ENCODE measurements at regions not wholly inside any gene's neighbourhood (a gene's known extent, or its start where the extent isn't known, plus 50 kb on each side); places are given as distances from the start of the nearest gene placed in this dataset.

DNA sequence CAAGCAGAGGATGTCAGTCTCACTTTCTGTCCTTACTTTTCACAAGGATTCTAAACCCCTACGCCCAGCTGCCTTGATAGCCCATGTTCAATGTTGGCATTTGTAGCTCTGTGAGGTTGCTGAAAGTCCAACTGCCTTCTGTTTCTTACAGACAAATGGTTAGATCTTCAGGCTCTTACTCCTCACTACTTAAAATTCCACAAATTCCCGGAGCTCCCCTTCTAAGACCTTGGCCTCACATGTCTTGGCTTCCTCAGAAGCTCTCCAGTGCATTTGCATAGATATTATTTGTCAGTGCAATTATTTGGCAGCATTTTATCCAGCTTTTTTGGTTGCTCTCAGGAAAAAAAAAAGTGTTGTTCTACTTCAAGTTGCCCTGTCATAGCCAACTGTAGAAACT lies 453.7 kb upstream of the CELF4 start:
- no peak overlapping the region for H3K9ac ChIP-seq (ENCODE audit: low read length)
- no peaks in the 10 kb centered on the region for H3K36me3 ChIP-seq (ENCODE audit: control insufficient read depth in 1 of 2, insufficient read depth in 2 of 2, low read depth in 1 of 2, low read length in 2 of 2)
- H2BK120ac ChIP-seq (ENCODE audit: low read depth, low read length), result no peak overlapping the region
- H2BK5ac ChIP-seq (ENCODE audit: low read depth, low read length, poor library complexity, severe bottlenecking), result no peak overlapping the region
- no peak overlapping the region for H2BK12ac ChIP-seq (ENCODE audit: low read length in 2 of 2)
- no peak overlapping the region for H2AK5ac ChIP-seq (ENCODE audit: low read length, severe bottlenecking)
- no peak overlapping the region for H3K14ac ChIP-seq (ENCODE audit: low read length in 2 of 2)
- no peak overlapping the region for H3K4me2 ChIP-seq (ENCODE audit: low read length, poor library complexity, severe bottlenecking)
- peak overlapping the region; percentile 51 for H2AFZ ChIP-seq (ENCODE audit: low read depth, low read length)
- peaks cover 2% of the 10 kb centered on the region for H3K4me1 ChIP-seq (ENCODE audit: control insufficient read depth, insufficient read depth, low read depth, low read length)
- WGBS, result 75% methylated on average over 1 of the region's 2 CpGs
- no peaks in the 10 kb centered on the region for H3K27me3 ChIP-seq (ENCODE audit: control insufficient read depth in 1 of 2, insufficient read depth in 1 of 2, low read length in 2 of 2)
- H4K91ac ChIP-seq (ENCODE audit: low read length), result no peak overlapping the region
- H3K23ac ChIP-seq (ENCODE audit: low read length in 2 of 2), result no peak overlapping the region
- no peaks in the 10 kb centered on the region for H3K79me1 ChIP-seq (replicated peaks; ENCODE audit: low read length, poor library complexity, severe bottlenecking)
- H3K4ac ChIP-seq (ENCODE audit: low read depth in 1 of 2, low read length in 2 of 2), result no peak overlapping the region
- H3K4me3 ChIP-seq (ENCODE audit: insufficient read depth in 1 of 2, low read depth in 1 of 2, low read length in 2 of 2), result no peak overlapping the region
- no peaks in the 10 kb centered on the region for H3K9me3 ChIP-seq (ENCODE audit: control insufficient read depth, low read length)
- DNase-seq, result peak; percentile 44
- no peak overlapping the region for H2BK15ac ChIP-seq (ENCODE audit: low read depth, poor library complexity, severe bottlenecking)
- H3K27ac ChIP-seq (ENCODE audit: low read length, poor library complexity, severe bottlenecking), result no peak overlapping the region
- H4K8ac ChIP-seq (ENCODE audit: low read length), result no peak overlapping the region
- no peak overlapping the region for H3K18ac ChIP-seq (ENCODE audit: low read depth in 1 of 2, low read length in 2 of 2)

DNA sequence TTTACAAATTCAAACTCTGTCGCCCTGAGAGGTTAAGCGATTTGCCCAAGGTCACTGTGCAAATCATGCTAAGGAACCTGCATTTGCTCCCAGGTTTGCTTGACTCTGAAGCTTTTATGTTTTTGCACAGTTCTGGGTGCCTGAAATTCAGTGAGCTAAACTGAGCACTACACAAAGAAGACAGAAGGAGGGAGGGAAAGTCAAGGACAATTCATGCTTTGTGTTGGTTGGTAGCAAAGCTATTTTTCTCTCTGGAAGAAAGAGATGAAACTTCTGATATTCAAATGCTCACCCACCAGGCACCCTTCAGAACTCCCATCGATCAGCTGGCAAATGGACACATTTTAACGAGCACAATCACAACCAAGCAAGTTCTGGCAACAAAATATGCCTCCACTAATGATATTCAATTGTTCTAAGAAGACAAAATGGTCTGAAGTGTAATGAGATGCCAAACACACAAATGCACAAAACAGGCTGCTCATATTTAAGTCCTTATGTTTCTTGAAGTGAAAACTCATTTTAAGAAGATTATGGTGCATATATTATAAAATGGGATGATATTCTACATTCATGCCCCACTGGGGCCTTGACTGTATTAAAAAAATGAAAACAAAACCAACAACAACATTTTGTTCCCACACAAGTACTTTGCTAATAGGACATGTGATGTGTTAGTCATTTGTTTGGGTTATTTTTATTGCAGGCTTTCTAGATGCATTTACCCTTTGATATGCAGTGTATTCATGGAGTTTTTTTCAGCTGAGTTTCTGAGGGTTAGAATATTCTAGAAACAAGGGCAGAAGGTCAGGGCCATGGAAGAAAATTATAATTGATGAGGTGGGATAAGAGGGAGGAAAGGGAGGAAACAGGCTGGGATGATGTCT lies 445.6 kb upstream of the CELF4 start:
- Histone ChIP-seq H3K9me3 (ENCODE audit: control insufficient read depth, low read length) (no peaks in the 10 kb centered on the region), H3K27ac (ENCODE audit: low read length, poor library complexity, severe bottlenecking) (no peak overlapping the region), H3K14ac (ENCODE audit: low read length in 2 of 2) (no peak overlapping the region), H3K23ac (ENCODE audit: low read length in 2 of 2) (no peak overlapping the region), H3K36me3 (ENCODE audit: control insufficient read depth in 1 of 2, insufficient read depth in 2 of 2, low read depth in 1 of 2, low read length in 2 of 2) (no peaks in the 10 kb centered on the region), H3K4me3 (ENCODE audit: insufficient read depth in 1 of 2, low read depth in 1 of 2, low read length in 2 of 2) (no peak overlapping the region), H2AK5ac (ENCODE audit: low read length, severe bottlenecking) (no peak overlapping the region), H3K4ac (ENCODE audit: low read depth in 1 of 2, low read length in 2 of 2) (no peak overlapping the region), H4K91ac (ENCODE audit: low read length) (no peak overlapping the region), H4K8ac (ENCODE audit: low read length) (no peak overlapping the region), H3K27me3 (ENCODE audit: control insufficient read depth in 1 of 2, insufficient read depth in 1 of 2, low read length in 2 of 2) (no peaks in the 10 kb centered on the region), H3K18ac (ENCODE audit: low read depth in 1 of 2, low read length in 2 of 2) (no peak overlapping the region), H2BK12ac (ENCODE audit: low read length in 2 of 2) (no peak overlapping the region), H3K4me2 (ENCODE audit: low read length, poor library complexity, severe bottlenecking) (no peak overlapping the region), H2AFZ (ENCODE audit: low read depth, low read length) (no peak overlapping the region), H2BK15ac (ENCODE audit: low read depth, poor library complexity, severe bottlenecking) (no peak overlapping the region), H3K9ac (ENCODE audit: low read length) (no peak overlapping the region), H3K79me1 (replicated peaks; ENCODE audit: low read length, poor library complexity, severe bottlenecking) (no peaks in the 10 kb centered on the region), H3K4me1 (ENCODE audit: control insufficient read depth, insufficient read depth, low read depth, low read length) (no peaks in the 10 kb centered on the region), H2BK5ac (ENCODE audit: low read depth, low read length, poor library complexity, severe bottlenecking) (no peak overlapping the region), H2BK120ac (ENCODE audit: low read depth, low read length) (no peak overlapping the region)
- DNase-seq, result peak; percentile 80
- WGBS, result 95% methylated on average over 3 of the region's 4 CpGs

DNA sequence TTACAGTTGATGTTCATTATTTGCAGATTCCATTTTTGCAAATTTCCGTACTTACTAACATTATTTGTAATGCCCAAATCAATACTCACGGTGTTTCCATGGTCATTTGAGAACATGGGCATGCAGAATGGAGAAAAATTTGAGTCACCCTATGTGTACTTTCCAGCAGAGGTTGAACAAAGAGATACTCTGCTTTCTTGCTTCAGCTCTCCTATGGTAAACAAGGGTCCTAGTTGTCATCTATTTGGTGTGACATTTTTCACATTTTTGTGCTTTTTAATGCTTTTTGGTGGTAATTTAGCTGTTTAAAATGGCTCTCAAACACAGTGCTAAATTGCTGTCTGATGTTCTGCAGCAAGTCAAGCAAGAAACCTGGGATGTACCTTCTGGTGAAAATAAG lies 444.4 kb upstream of the CELF4 start:
- no peak overlapping the region for H3K4me2 ChIP-seq (ENCODE audit: low read length, poor library complexity, severe bottlenecking)
- H3K79me1 ChIP-seq (replicated peaks; ENCODE audit: low read length, poor library complexity, severe bottlenecking), result no peaks in the 10 kb centered on the region
- no peak overlapping the region for H3K23ac ChIP-seq (ENCODE audit: low read length in 2 of 2)
- H2BK15ac ChIP-seq (ENCODE audit: low read depth, poor library complexity, severe bottlenecking), result no peak overlapping the region
- no peak overlapping the region for H2BK5ac ChIP-seq (ENCODE audit: low read depth, low read length, poor library complexity, severe bottlenecking)
- H3K27me3 ChIP-seq (ENCODE audit: control insufficient read depth in 1 of 2, insufficient read depth in 1 of 2, low read length in 2 of 2), result no peaks in the 10 kb centered on the region
- H4K8ac ChIP-seq (ENCODE audit: low read length), result no peak overlapping the region
- no peak overlapping the region for H3K18ac ChIP-seq (ENCODE audit: low read depth in 1 of 2, low read length in 2 of 2)
- no peak overlapping the region for H3K27ac ChIP-seq (ENCODE audit: low read length, poor library complexity, severe bottlenecking)
- no peak for DNase-seq
- H3K9ac ChIP-seq (ENCODE audit: low read length), result no peak overlapping the region
- H2BK120ac ChIP-seq (ENCODE audit: low read depth, low read length), result no peak overlapping the region
- WGBS, result 87% methylated on average over 2 of the region's 2 CpGs
- H3K36me3 ChIP-seq (ENCODE audit: control insufficient read depth in 1 of 2, insufficient read depth in 2 of 2, low read depth in 1 of 2, low read length in 2 of 2), result no peaks in the 10 kb centered on the region
- no peaks in the 10 kb centered on the region for H3K9me3 ChIP-seq (ENCODE audit: control insufficient read depth, low read length)
- no peak overlapping the region for H2AFZ ChIP-seq (ENCODE audit: low read depth, low read length)
- H2AK5ac ChIP-seq (ENCODE audit: low read length, severe bottlenecking), result no peak overlapping the region
- H3K4ac ChIP-seq (ENCODE audit: low read depth in 1 of 2, low read length in 2 of 2), result no peak overlapping the region
- no peak overlapping the region for H2BK12ac ChIP-seq (ENCODE audit: low read length in 2 of 2)
- no peaks in the 10 kb centered on the region for H3K4me1 ChIP-seq (ENCODE audit: control insufficient read depth, insufficient read depth, low read depth, low read length)
- H4K91ac ChIP-seq (ENCODE audit: low read length), result no peak overlapping the region
- no peak overlapping the region for H3K4me3 ChIP-seq (ENCODE audit: insufficient read depth in 1 of 2, low read depth in 1 of 2, low read length in 2 of 2)
- H3K14ac ChIP-seq (ENCODE audit: low read length in 2 of 2), result no peak overlapping the region

DNA sequence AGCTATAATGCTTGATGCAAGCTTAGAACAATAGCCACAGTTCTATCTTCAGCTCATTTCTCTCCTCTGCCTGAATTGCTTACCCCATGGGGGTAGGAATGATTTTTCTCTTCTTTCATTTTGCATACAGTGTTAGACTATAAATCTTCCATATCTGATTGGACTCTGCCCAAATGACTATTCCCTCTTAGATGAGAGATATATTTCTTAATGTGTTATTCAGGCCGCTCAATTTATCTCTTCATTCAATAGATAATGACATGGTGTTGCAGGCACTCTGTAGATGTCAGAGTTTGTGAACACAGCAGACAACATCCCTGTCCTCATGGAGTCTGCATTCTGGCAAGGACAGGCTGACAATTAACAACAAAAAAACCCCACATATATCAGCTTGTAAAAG lies 443.7 kb upstream of the CELF4 start:
- Histone ChIP-seq H3K23ac (ENCODE audit: low read length in 2 of 2) (no peak overlapping the region), H3K79me1 (replicated peaks; ENCODE audit: low read length, poor library complexity, severe bottlenecking) (no peaks in the 10 kb centered on the region), H3K9me3 (ENCODE audit: control insufficient read depth, low read length) (no peaks in the 10 kb centered on the region), H3K9ac (ENCODE audit: low read length) (no peak overlapping the region), H3K4me2 (ENCODE audit: low read length, poor library complexity, severe bottlenecking) (no peak overlapping the region), H4K91ac (ENCODE audit: low read length) (no peak overlapping the region), H2AFZ (ENCODE audit: low read depth, low read length) (no peak overlapping the region), H3K4me3 (ENCODE audit: insufficient read depth in 1 of 2, low read depth in 1 of 2, low read length in 2 of 2) (no peak overlapping the region), H3K14ac (ENCODE audit: low read length in 2 of 2) (no peak overlapping the region), H3K18ac (ENCODE audit: low read depth in 1 of 2, low read length in 2 of 2) (no peak overlapping the region), H2BK15ac (ENCODE audit: low read depth, poor library complexity, severe bottlenecking) (no peak overlapping the region), H2BK12ac (ENCODE audit: low read length in 2 of 2) (no peak overlapping the region), H3K27me3 (ENCODE audit: control insufficient read depth in 1 of 2, insufficient read depth in 1 of 2, low read length in 2 of 2) (no peaks in the 10 kb centered on the region), H2AK5ac (ENCODE audit: low read length, severe bottlenecking) (no peak overlapping the region), H3K27ac (ENCODE audit: low read length, poor library complexity, severe bottlenecking) (no peak overlapping the region), H4K8ac (ENCODE audit: low read length) (no peak overlapping the region), H3K4ac (ENCODE audit: low read depth in 1 of 2, low read length in 2 of 2) (no peak overlapping the region), H3K36me3 (ENCODE audit: control insufficient read depth in 1 of 2, insufficient read depth in 2 of 2, low read depth in 1 of 2, low read length in 2 of 2) (no peaks in the 10 kb centered on the region), H2BK5ac (ENCODE audit: low read depth, low read length, poor library complexity, severe bottlenecking) (no peak overlapping the region), H2BK120ac (ENCODE audit: low read depth, low read length) (no peak overlapping the region), H3K4me1 (ENCODE audit: control insufficient read depth, insufficient read depth, low read depth, low read length) (no peaks in the 10 kb centered on the region)
- WGBS, result no CpG with 5 or more reads among the region's 1 CpG
- DNase-seq, result peak; percentile 42
